ENCODE measurements at regions not wholly inside any gene's neighbourhood (a gene's known extent, or its start where the extent isn't known, plus 50 kb on each side); places are given as distances from the start of the nearest gene placed in this dataset.

DNA sequence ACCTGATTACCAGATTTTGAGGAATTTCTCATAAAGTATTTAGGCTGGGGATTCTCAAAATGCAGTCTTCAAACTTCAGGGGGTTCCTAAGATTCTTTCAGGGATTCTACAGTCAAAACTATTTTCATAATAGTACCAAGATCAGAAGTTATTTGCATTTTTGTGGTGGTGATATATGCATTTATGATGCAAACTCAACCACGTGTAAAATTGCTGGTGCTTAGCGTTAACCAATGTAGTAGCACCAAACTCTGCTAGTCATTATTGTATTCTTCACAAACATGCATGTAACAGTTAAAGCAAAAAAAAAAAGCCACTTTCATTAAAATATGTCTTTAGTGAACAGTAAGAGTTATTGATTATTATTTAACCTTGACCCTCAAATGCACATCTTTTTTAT lies 274.9 kb upstream of the DNAJC19 start:
- Histone ChIP-seq H3K9me3 (ENCODE audit: control insufficient read depth in 4 of 4, low read length in 3 of 4) (no peaks in the 10 kb centered on the region), H3K27me3 (ENCODE audit: control insufficient read depth in 4 of 4, insufficient read depth in 4 of 4, low read length in 3 of 4) (no peaks in the 10 kb centered on the region), H3K27ac (ENCODE audit: low read depth in 1 of 2, low read length in 2 of 2) (no peak overlapping the region), H3K36me3 (ENCODE audit: control insufficient read depth in 4 of 4, insufficient read depth in 3 of 4, low read depth in 1 of 4, low read length in 3 of 4) (no peaks in the 10 kb centered on the region), H3K4me3 (ENCODE audit: low read depth in 1 of 3, low read length in 3 of 3) (no peak overlapping the region), H3K4me1 (ENCODE audit: control insufficient read depth in 4 of 4, insufficient read depth in 4 of 4, low read length in 3 of 4) (no peaks in the 10 kb centered on the region), H3K9ac (ENCODE audit: low read depth in 1 of 2, low read length in 2 of 2) (no peak overlapping the region)
- DNase-seq (ENCODE audit: low spot score) = no peak
- 81% methylated on average over 2 of the region's 2 CpGs for WGBS
- no peak for TF ChIP-seq TAF1 (conservative IDR thresholded peaks at IDR 0.05)
- TF ChIP-seq, protein P1, sequence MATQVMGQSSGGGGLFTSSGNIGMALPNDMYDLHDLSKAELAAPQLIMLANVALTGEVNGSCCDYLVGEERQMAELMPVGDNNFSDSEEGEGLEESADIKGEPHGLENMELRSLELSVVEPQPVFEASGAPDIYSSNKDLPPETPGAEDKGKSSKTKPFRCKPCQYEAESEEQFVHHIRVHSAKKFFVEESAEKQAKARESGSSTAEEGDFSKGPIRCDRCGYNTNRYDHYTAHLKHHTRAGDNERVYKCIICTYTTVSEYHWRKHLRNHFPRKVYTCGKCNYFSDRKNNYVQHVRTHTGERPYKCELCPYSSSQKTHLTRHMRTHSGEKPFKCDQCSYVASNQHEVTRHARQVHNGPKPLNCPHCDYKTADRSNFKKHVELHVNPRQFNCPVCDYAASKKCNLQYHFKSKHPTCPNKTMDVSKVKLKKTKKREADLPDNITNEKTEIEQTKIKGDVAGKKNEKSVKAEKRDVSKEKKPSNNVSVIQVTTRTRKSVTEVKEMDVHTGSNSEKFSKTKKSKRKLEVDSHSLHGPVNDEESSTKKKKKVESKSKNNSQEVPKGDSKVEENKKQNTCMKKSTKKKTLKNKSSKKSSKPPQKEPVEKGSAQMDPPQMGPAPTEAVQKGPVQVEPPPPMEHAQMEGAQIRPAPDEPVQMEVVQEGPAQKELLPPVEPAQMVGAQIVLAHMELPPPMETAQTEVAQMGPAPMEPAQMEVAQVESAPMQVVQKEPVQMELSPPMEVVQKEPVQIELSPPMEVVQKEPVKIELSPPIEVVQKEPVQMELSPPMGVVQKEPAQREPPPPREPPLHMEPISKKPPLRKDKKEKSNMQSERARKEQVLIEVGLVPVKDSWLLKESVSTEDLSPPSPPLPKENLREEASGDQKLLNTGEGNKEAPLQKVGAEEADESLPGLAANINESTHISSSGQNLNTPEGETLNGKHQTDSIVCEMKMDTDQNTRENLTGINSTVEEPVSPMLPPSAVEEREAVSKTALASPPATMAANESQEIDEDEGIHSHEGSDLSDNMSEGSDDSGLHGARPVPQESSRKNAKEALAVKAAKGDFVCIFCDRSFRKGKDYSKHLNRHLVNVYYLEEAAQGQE (IDR thresholded peaks at IDR 0.05) = no peak
- TF ChIP-seq HNF4A (conservative IDR thresholded peaks at IDR 0.05) = no peak

DNA sequence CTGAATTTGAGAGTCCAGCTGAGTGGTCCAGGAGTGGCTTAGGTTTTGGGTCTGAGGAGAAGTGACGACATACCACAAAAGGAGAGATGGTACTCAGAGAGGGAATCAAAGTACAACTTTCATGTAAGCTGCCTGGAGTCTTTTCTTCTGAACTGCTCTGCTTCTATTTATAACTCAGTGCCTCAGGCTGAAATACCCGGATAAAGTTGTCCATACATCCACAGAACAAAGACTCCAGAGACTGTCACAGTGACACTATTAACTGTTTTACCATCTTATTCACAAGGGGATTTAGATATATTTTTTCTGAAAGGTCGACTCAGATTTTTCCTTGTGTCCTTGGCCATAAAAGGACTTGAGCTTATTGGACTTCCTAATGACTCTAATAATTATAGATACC lies 264.3 kb upstream of the DNAJC19 start:
- TF ChIP-seq GABPA (IDR thresholded peaks at IDR 0.05 in 1 of 2, conservative IDR thresholded peaks at IDR 0.05 in 1 of 2) (no peak), TAF1 (conservative IDR thresholded peaks at IDR 0.05) (no peak), ATF3 (IDR thresholded peaks at IDR 0.05) (no peak)
- H3K4me1 ChIP-seq (ENCODE audit: control insufficient read depth in 4 of 4, insufficient read depth in 4 of 4, low read length in 3 of 4) = no peaks in the 10 kb centered on the region
- no peak overlapping the region for H3K4me3 ChIP-seq (ENCODE audit: low read depth in 1 of 3, low read length in 3 of 3)
- no peak overlapping the region for H3K27ac ChIP-seq (ENCODE audit: low read depth in 1 of 2, low read length in 2 of 2)
- H3K9ac ChIP-seq (ENCODE audit: low read depth in 1 of 2, low read length in 2 of 2) = no peak overlapping the region
- DNase-seq (ENCODE audit: low spot score) = no peak
- no peaks in the 10 kb centered on the region for H3K9me3 ChIP-seq (ENCODE audit: control insufficient read depth in 4 of 4, low read length in 3 of 4)
- no peaks in the 10 kb centered on the region for H3K27me3 ChIP-seq (ENCODE audit: control insufficient read depth in 4 of 4, insufficient read depth in 4 of 4, low read length in 3 of 4)
- WGBS = 63% methylated on average over 3 of the region's 3 CpGs
- no peaks in the 10 kb centered on the region for H3K36me3 ChIP-seq (ENCODE audit: control insufficient read depth in 4 of 4, insufficient read depth in 3 of 4, low read depth in 1 of 4, low read length in 3 of 4)

DNA sequence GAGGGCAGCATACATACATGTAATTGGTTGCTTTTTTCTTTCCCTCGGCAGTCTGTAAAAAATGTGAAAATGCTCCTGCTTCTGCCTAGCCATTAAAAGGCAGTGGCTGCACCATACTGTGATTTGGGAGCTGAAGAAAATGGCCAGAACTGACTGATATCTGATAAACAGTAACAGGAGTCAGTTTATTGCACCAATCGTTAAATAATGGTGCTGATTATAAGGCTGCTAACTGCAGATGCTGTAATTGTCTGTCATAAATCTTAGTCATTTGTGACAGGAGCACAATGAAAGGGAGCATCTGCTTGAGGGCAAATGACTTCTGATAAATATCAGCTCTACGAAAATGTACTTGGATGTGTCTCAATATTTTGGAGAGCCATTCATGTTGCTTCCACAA lies 263.1 kb upstream of the DNAJC19 start:
- Histone ChIP-seq H3K4me1 (ENCODE audit: control insufficient read depth in 4 of 4, insufficient read depth in 4 of 4, low read length in 3 of 4) (no peaks in the 10 kb centered on the region), H3K27ac (ENCODE audit: low read depth in 1 of 2, low read length in 2 of 2) (no peak overlapping the region), H3K27me3 (ENCODE audit: control insufficient read depth in 4 of 4, insufficient read depth in 4 of 4, low read length in 3 of 4) (no peaks in the 10 kb centered on the region), H3K9me3 (ENCODE audit: control insufficient read depth in 4 of 4, low read length in 3 of 4) (no peaks in the 10 kb centered on the region), H3K4me3 (ENCODE audit: low read depth in 1 of 3, low read length in 3 of 3) (no peak overlapping the region), H3K9ac (ENCODE audit: low read depth in 1 of 2, low read length in 2 of 2) (no peak overlapping the region), H3K36me3 (ENCODE audit: control insufficient read depth in 4 of 4, insufficient read depth in 3 of 4, low read depth in 1 of 4, low read length in 3 of 4) (no peaks in the 10 kb centered on the region)
- TF ChIP-seq, protein P2, sequence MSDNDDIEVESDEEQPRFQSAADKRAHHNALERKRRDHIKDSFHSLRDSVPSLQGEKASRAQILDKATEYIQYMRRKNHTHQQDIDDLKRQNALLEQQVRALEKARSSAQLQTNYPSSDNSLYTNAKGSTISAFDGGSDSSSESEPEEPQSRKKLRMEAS (IDR thresholded peaks at IDR 0.05) = no peak
- no peak for TF ChIP-seq HNF4A (conservative IDR thresholded peaks at IDR 0.05)
- no peak for TF ChIP-seq FOXA2 (IDR thresholded peaks at IDR 0.05)
- TF ChIP-seq, protein P1 (IDR thresholded peaks at IDR 0.05) = no peak
- TF ChIP-seq GABPA (IDR thresholded peaks at IDR 0.05 in 1 of 2, conservative IDR thresholded peaks at IDR 0.05 in 1 of 2) = no peak
- no peak for TF ChIP-seq RAD21 (IDR thresholded peaks at IDR 0.05)
- 38% methylated on average over 3 of the region's 3 CpGs for WGBS
- DNase-seq (ENCODE audit: low spot score) = no peak
